HG03520 (cell line): ENCODE measurements at regions not wholly inside any gene's neighbourhood (a gene's known extent, or its start where the extent isn't known, plus 50 kb on each side); places are given as distances from the start of the nearest gene placed in this dataset.
A peak's percentile ranks its signal among the peaks of the same experiment; 100 is the strongest.
"Not testable (repeated sequence)": the region's sequence is repeated elsewhere in the genome, so short reads cannot be mapped to it uniquely, and the experiment has no call there.

ENCODE experiments used
- ATAC-seq: cut with Tn5 transposase; IDR thresholded peaks from one replicate; pipeline ENCODE4 v1.9.1; 2021; ENCODE audit warnings: mild to moderate bottlenecking, moderate library complexity; ENCODE audit not compliant: unreplicated experiment

DNA sequence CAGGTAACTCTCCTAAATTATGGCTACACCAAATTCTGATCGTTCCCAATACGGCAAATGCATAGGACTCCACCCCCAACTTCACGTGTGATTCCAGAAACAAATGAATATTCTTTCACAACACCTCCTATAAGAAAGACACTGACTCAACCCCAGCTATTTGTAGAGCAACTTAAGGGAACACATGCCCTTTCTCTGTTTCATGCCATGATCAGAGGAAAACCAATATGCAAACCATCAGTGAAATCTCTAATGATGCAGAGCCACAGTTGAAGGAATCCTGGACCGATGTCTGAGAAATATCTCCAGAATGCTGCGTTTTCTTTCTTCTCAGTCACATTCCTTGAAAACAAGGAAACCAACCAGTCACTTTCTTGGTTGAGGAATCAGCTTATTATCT, 164.2 kb upstream of the PTBP2 start:
- no peak for ATAC-seq

DNA sequence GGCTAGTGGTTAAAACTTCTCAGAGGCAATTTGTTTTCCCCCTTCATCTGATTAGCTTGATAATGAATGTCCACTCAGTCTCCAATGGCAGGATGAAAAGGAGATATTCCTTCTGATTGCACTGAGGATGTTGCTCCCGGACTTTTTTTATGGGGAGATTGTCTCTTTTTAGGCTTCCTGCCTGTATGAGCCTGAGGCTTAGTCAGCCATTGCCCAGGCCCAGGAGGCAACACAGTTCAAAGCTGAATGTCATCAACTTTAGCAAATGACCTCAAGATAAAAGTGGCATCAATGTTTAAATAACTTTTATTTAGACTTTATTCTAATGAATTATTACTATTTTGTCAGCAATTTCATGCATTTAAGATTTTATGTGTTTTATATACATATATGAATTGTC, 162.9 kb upstream of the PTBP2 start:
- ATAC-seq: no peak

DNA sequence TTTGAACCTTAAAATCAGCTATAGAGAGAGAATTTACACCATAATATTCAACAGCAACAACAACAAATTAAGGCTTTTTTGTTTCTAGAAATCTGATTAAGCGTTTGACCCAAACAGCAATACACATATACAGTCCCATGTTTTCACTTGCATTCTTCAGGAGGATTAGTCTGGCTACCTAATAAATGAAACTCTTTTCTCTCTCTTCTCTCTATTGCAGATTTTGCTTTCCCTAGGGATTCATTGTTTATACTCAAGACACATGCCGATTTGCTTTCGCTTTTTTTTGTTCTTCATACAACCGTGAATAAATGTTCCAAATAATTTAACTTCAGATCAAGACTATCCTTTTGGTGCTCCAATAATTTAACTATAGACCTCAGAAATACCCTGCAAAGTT, 162.4 kb upstream of the PTBP2 start:
- no peak for ATAC-seq

DNA sequence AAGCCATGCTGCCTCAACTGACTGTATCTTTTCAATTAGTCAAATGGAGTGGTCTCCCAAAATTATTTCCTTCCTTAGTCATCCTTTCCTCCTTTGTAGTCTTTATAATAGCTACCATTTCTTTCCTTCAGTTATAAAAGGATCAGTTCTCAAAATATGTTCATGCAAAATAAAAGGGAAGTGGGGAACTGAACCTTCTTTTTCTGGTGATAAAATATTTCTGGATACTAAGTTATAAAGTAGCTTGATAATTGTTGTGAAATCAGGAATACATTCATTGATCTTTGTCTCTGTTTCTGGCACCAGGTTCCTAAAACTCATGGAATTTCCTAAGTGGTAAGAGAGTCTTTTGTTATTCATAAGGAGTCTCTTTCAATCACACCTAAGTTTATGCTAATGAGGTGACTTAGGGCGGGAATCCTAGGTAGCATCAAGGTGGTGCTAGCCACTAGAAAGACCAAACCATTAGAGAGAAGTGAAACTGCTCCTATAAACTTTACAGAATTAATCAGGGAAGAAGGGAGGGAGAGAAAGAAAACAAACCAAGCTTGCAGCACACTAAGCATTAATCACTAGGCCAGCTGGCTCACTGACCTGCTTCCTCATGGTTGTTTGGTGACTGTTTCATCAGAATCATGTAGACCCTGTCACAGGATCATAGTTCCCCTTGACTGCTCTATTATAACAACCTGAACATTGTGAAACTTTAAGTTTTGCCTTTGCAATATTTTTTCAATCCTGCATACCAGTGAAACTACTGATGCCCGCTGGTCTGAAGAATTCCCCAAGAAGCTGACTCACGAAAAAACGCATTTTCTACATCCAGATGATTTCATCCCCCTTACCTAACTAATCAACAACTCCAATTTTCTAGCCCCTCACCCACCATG, 161.6 kb upstream of the PTBP2 start:
- ATAC-seq: no peak

DNA sequence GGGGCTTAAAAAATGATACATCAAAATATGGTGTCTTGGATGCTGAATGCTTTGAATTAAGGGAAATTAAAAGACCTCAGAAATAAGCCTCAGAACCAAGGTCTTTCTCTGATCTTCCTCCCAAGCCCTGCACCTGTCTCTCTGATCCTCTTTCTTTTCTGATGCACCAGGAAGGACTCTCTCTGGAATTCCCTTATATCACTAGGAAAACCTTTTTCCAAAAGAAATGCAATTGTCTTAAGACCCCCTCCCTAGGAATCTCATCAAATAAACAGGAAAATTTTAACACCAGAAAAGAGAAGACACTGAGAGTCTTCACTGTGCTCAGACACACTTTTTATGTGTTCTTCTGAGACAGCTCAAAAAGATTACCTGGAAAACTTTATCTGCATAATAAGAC, 159.5 kb upstream of the PTBP2 start:
- ATAC-seq: no peak

DNA sequence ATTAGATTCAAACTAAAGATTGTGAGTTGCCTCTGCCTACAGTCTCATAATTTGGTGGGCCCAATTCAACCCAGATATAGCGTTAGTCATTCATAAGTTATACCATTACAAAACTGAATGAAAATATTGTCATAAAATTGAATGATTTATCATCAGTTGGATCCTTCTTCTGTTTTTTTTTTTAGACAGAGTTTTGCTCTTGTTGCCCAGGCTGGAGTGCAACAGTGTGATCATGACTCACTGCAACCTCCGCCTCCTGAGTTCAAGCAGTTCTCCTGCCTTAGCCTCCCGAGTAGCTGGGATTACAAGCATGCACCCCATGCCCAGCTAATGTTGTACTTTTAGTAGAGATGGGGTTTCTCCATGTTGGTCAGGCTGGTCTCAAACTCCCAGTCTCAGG, 157.2 kb upstream of the PTBP2 start:
- not testable (repeated sequence) for ATAC-seq

DNA sequence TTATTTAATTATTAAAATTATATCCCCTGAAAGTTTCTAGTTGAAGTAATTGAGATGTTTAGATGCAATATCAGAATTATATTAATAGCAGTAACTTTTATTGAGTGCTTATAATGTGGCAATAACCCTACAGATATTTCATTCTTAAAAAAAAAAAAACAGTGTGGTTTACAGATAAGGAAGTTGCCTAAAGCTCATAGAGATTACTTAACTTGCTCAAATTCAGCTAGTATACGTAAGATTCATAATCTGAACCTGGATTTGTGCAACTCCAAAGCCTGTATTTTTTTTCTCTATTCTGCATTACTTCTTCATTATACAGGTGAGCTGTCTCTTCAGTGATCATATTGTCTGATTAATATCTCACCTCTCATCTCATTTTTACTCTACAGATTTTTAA, 156.0 kb upstream of the PTBP2 start:
- no peak for ATAC-seq

DNA sequence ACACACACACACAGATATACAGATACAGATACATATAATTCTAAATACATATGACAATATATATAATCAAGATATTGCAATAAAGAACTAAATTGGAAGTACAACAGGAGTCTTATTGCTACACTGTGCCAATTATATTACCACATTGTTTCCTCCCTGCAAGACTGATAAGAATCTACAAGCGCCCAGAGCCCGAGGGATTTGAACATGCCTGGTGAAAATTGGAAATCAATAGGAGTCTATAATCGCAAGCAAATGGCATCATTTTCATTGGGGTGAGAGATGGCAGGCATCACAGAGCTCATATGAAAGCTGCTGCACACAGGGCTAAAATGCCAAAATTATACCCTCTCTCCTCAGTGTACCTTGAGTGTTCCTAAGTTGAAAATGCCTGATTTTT, 152.9 kb upstream of the PTBP2 start:
- no peak for ATAC-seq

DNA sequence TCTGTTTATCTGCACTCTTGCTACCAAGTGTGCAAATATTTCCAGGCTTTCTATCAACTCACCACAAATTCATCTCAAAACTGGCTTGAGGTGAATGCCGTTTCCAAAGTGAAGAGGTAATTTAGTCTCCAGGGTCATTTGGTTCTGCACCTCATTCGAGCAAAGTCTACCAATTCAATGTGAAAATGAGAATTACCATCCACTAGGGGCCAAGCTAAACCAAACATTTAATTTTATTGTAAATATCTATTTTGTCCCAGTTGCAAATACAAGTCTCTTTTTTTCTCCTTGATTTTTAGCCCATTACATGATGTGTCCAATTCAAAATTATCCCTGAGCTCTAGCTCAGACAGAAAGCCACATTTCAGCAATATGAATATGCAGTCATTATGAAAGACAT, 152.3 kb upstream of the PTBP2 start:
- ATAC-seq: no peak

DNA sequence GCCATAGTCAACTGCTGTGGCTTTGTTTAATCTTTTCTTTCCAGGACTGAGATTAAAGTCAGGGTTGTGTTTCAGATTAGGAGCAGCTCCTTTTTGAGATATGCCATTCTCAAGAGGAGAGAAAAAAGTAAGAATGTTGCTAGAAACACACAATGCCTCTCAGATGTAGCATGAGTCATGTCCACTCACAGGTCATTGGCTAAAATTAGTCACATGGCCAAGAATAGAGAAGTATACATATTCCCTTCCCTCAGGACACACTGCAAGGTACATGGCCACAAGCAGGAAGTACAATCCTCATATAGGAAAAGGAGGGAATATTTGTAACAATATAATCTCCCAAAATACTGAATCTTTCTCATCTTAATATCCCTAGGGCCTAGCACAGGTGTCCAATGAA, 141.9 kb upstream of the PTBP2 start:
- ATAC-seq: no peak

DNA sequence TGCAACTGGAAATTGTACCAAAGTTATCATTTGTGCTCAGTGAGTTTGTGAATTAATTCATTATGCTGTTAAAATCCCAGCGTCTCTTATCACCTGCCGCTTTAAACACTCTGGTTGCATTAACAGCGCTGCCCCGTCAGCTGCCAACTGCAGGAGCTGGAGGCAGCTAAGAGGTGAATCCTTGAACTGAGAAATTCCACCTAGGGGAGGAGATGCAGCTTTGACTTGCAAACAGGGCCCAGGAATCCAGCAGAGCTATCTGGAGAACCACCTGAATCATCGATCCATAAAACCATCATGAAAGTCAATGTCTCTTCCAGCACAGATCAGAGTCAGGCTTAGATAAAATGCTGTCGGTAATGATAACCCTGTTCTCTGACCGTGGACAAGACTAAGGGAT, 140.7 kb upstream of the PTBP2 start:
- no peak for ATAC-seq

DNA sequence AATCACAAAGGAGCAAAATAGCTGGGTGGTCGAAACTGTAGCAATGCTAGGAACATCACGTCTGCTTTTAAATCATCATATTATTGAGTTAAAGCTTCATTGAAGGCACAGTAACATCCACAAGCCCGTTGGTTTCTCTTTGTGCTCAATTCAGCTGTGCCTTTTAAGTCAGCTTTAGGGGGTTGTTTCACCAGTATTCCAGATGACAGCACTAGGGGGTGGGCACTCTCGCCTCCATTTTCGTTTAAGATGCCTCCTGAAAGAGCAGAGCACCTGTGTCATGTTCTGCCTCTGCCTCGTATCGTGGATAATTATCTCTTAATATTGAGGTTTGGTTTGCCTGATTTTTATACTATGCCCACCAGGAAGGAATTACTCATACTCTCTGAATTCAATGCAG, 139.8 kb upstream of the PTBP2 start:
- ATAC-seq: no peak

DNA sequence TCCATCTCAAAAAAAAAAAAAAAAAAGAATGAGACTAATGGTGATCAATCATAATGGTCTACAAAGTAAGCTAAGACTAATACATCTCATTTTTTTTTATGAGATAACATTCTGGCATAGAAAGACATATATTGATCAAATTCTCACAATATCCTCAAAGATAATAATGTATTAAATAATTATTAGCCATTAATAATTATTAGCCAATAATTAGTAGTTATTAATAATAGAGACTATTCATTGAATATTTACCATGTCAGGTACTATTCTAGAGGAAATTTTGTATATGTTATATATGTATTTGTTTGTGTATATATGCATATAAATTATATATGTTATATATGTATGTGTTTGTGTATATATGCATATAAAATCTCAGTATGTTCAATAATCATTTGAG, 137.7 kb upstream of the PTBP2 start:
- ATAC-seq: no peak

DNA sequence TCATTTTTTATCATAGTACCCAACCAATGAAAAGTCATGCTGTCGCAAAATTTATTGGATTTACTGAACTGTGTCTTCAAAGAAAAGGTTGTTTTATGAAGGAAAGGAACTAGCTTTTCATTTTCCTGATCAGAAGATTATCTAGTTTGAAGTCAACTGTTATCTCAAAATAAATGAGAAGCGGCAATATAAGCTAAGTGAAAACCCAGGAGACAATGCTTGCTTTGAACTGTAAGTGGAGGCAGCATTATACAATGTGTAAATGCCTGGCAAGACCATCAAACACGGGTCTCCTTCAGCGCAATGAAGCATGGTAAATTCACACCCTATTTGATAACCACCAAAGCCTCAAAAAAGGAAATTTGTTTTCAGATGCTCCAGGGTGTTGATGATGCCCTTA, 134.4 kb upstream of the PTBP2 start:
- no peak for ATAC-seq

DNA sequence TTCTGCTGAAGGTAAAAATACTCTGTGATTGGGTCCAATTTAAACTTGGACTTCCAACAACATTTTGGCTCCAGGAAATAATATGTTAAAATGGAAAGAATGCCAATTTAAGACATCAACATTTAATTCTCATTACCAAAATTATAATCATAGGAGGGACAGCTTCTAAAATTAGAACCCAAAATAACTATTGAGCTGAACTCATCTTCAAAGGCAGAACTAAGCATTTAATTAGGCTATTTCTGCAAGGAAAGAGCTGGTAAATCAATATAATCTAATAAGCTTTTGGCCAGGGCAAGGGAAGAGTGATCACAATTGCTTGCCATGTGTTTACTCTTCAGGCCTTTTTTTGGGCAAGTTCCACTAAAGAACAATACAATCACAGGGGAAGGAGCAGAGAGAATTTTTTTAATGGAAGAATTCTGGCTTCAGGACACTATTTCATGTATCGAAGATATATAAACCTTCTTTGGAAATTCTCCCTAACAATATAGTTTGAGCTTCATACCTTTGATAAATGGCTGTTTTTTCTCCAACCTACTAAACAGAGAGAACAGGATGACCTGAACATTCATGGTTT, 133.1 kb upstream of the PTBP2 start:
- ATAC-seq: no peak

DNA sequence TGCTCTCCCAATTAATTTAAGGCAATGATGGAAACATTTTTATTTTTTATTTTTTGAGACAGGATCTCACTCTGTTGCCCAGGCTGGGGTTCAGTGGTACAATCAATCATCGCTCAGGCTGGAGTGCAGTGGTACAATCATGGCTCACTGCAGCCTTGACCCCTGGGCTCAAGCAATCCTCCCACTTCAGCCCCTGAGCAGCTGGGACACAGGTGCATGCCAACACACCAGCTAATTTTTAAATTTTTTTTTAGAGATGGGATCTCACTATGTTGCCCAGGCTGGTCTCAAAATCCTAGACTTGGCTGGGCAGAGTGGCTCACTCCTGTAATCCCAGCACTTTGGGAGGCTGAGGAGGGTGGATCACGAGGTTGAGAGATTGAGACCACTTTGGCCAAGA, 126.1 kb upstream of the PTBP2 start:
- ATAC-seq: not testable (repeated sequence)

DNA sequence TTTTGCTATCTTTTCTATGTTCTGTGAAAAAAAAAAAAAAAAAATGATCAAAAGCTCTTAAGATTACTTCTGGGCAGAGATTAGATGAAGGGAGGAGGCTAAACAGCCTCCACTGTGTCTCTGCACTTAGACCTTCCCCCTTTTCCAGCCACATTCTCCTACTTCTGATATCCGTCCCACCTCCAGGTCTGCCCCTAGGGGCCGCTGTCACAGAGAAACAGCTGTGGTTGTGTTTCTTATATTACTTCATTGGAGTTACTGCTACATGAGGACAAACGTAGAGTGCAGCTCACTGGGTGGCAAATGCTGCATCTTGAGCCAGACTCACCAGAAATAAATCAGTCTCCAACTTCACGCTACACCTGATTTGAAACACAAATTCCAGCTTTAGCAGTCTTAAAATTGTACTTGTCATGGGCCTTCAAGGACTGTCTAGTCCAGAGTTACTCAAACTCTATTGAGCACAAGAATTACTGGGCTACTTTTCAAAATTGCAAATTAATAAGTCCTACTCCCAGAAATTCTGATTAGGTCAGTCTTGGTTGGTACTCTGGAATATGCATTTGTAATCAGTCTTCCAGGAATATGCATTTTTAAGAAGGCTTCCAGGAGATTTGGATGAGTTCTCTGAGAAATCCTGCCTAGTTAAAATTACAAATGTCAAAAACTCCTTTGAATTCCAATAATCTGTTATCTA, 125.2 kb upstream of the PTBP2 start:
- peak; percentile 80 for ATAC-seq

DNA sequence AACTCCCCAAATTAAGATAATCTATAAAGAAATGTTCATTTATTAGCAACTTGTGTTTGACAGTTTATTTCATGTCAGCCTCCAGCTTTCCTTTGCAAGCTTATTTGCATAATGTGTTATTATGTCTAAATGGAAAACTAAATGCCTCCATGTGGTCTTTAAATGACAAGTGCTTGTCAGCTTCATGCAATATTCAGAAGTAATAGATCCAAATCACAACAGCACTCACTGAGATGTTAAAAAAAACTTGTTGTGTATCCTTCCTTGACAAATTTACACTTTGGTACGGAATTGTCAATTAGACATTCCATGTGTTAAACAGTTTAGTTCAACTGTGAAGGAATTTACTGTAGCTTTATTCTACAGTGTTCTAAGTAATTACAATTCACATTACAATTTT, 124.4 kb upstream of the PTBP2 start:
- no peak for ATAC-seq

DNA sequence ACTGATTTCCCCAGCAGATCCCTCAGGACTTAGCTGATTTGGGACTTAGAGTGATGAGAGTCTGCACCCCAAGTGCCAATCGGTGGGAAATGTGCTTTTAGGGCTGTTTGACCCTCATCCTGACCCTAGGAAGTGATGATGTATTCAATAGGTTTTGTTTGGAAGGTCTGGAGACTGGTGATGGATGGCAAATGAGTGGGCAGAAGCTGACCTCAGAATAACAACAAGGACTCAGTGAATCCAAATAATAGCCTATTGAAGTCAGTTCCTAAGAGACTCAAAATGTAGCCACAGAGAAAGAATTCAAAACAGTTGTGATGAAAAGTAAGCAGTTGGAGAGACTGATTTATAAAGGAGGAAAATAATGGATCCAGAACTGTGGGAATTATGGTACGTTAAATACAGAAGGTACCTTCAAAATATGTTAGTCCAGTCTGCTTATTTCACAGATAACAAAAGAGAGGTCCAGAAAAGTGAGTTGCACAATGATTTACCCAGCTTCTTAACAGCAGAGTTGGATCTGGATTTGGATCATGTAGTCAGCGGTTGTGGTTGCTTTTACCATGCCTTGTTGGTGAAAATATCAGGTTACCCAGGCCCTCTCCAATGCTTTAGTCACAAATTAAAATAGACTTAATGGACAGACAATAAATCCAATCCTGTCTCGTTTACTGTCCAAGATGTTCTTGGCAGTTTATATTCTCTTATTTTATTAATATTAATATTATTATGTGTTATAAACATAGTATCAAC, 123.0 kb upstream of the PTBP2 start:
- ATAC-seq: no peak

DNA sequence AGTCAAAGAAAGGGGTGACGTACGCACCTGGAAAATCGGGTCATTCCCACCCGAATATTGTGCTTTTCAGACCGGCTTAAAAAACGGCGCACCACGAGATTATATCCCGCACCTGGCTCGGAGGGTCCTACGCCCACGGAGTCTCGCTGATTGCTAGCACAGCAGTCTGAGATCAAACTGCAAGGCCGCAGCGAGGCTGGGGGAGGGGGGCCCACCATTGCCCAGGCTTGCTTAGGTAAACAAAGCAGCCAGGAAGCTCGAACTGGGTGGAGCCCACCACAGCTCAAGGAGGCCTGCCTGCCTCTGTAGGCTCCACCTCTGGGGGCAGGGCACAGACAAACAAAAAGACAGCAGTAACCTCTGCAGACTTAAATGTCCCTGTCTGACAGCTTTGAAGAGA, 117.0 kb upstream of the PTBP2 start:
- not testable (repeated sequence) for ATAC-seq

DNA sequence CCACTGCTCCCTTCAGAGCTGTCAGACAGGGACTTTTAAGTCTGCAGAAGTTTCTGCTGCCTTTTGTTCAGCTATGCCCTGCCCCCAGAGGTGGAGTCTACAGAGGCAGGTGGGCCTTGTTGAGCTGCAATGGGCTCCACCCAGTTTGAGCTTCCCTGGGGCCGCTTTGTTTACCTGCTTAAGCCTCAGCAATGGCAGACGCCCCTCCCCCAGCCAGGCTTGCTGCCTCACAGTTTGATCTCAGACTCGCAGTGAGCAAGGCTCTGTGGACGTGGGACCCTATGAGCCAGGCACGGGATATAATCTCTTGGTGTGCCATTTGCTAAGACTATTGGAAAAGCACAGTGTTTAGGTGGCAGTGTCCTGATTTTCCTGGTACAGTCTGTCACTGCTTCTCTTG, 104.2 kb upstream of the PTBP2 start:
- not testable (repeated sequence) for ATAC-seq
